Esophagus squamous epithelium (tissue), 5 donors: ENCODE measurements at regions not wholly inside any gene's neighbourhood (a gene's known extent, or its start where the extent isn't known, plus 50 kb on each side); places are given as distances from the start of the nearest gene placed in this dataset.

Source experiments
- DNase-seq: peaks from one replicate; lab custom pipeline; 2025; lab: John Stamatoyannopoulos, UW
- H3K27ac ChIP-seq, 4 donors: fragments of 200-600 bp; sonication (generic); one replicate each; pipeline ENCODE4 v1.5.1; 2016 to 2019; ENCODE audit warnings: mild to moderate bottlenecking in 1 of 4
- H3K27me3 ChIP-seq, 4 donors: fragments of 200-600 bp; sonication (generic); 1 replicate in 3 of 4; 2 replicates in 1 of 4; pipeline versions ENCODE4 v1.5.1 to v1.6.0; 2017 to 2021; ENCODE audit warnings: antibody characterized with exemption in 1 of 4
- H3K36me3 ChIP-seq, 3 donors: fragments of 200-600 bp; sonication (generic); one replicate each; pipeline ENCODE4 v1.5.1; 2016 to 2019
- H3K4me1 ChIP-seq, 3 donors: fragments of 200-600 bp; sonication (generic); one replicate each; pipeline ENCODE4 v1.5.1; 2017 to 2019
- H3K4me3 ChIP-seq, 4 donors: fragments of 200-600 bp; sonication (generic); 1 replicate in 3 of 4; 2 replicates in 1 of 4; pipeline ENCODE4 v1.5.1; 2016 to 2019; ENCODE audit warnings: mild to moderate bottlenecking in 2 of 4, moderate library complexity in 1 of 4
- H3K9me3 ChIP-seq, 3 donors: fragments of 200-600 bp; sonication (generic); one replicate each; pipeline ENCODE4 v1.5.1; 2016 to 2019
- CTCF ChIP-seq, 6 experiments: fragments of 450-650 bp in 4 of 6; fragments of 200-600 bp in 2 of 6; sonication (generic) in 2 of 6; IDR thresholded peaks; one replicate each; pipeline ENCODE4 v1.5.1; 2016 to 2019; ENCODE audit warnings: antibody characterized with exemption in 6 of 6, mild to moderate bottlenecking in 4 of 6, moderate library complexity in 4 of 6
- POLR2A ChIP-seq, 4 donors: fragments of 450-650 bp; IDR thresholded peaks; one replicate each; pipeline ENCODE4 v1.6.1; 2017; ENCODE audit warnings: antibody characterized with exemption in 4 of 4, mild to moderate bottlenecking in 4 of 4, moderate library complexity in 3 of 4
- WGBS, 2 donors: methylation state at CpG; one replicate each; pipeline ENCODE4 v1.1.5; 2018; 5-methylcytosine and 5-hydroxymethylcytosine counted together
- intact Hi-C: fragments of 100-400 bp; cut with DNase I; formaldehyde crosslinking; loops from one replicate; pipeline ENCODE4 v1.15.0; 2022
- donor health status: DM: yes; HTN: yes; CAD: no.

GRCh38 chr1:5478961-5479360 lies 513.3 kb downstream of the NPHP4 start:
- 76 to 81% methylated on average over 8 to 9 of the region's 9 CpGs for WGBS, 2 donors
- Histone ChIP-seq H3K4me1 (no peaks in the 10 kb centered on the region), H3K36me3 (no peaks in the 10 kb centered on the region), H3K4me3 (no peak overlapping the region), H3K27ac (no peak overlapping the region), H3K9me3 (no peaks in the 10 kb centered on the region), H3K27me3 (peaks cover 0 to 91% (median 0%) of the 10 kb centered on the region in 4 donors)
- intact Hi-C loops: no loop called here
- DNase-seq: no peak
- TF ChIP-seq POLR2A (IDR thresholded peaks at IDR 0.05) (no peak), CTCF (IDR thresholded peaks at IDR 0.05) (no peak)

- Histone ChIP-seq H3K27ac (no peak overlapping the region), H3K36me3 (no peaks in the 10 kb centered on the region), H3K9me3 (no peaks in the 10 kb centered on the region), H3K4me3 (no peak overlapping the region), H3K4me1 (no peaks in the 10 kb centered on the region), H3K27me3 (peaks cover 0 to 90% (median 0%) of the 10 kb centered on the region in 4 donors)
- 60 to 90% methylated on average over 2 to 6 of the region's 6 CpGs for WGBS, 2 donors
- TF ChIP-seq CTCF (IDR thresholded peaks at IDR 0.05) (no peak), POLR2A (IDR thresholded peaks at IDR 0.05) (no peak)
- no peak for DNase-seq
- intact Hi-C loops: no loop called here
These were observed 514.0 kb downstream of the NPHP4 start for GRCh38 chr1:5478156-5478695.

GRCh38 chr1:5477716-5478115 lies 514.5 kb downstream of the NPHP4 start:
- TF ChIP-seq POLR2A (IDR thresholded peaks at IDR 0.05) (no peak), CTCF (IDR thresholded peaks at IDR 0.05) (no peak)
- H3K4me1 ChIP-seq: no peaks in the 10 kb centered on the region
- no peaks in the 10 kb centered on the region for H3K9me3 ChIP-seq
- H3K27ac ChIP-seq: no peak overlapping the region
- no peak for DNase-seq
- no peaks in the 10 kb centered on the region for H3K36me3 ChIP-seq
- H3K27me3 ChIP-seq: peaks cover 0 to 90% (median 0%) of the 10 kb centered on the region in 4 donors
- intact Hi-C loops: no loop called here
- 32 to 36% methylated on average over 10 to 11 of the region's 11 CpGs for WGBS, 2 donors
- H3K4me3 ChIP-seq: no peak overlapping the region

- 81 to 84% methylated on average over 5 of the region's 5 CpGs for WGBS, 2 donors
- H3K36me3 ChIP-seq: no peaks in the 10 kb centered on the region
- intact Hi-C loops: no loop called here
- TF ChIP-seq POLR2A (IDR thresholded peaks at IDR 0.05): no peak
- no peak for TF ChIP-seq CTCF (IDR thresholded peaks at IDR 0.05)
- H3K4me3 ChIP-seq: no peak overlapping the region
- DNase-seq: no peak
- H3K27ac ChIP-seq: no peak overlapping the region
- no peaks in the 10 kb centered on the region for H3K9me3 ChIP-seq
- H3K4me1 ChIP-seq: no peaks in the 10 kb centered on the region
- H3K27me3 ChIP-seq: peaks cover 0 to 79% (median 0%) of the 10 kb centered on the region in 4 donors
These were observed 516.7 kb downstream of the NPHP4 start for GRCh38 chr1:5475572-5475971.

- intact Hi-C loops: no loop called here
- no peak overlapping the region for H3K4me3 ChIP-seq
- no peak for DNase-seq
- H3K36me3 ChIP-seq: no peaks in the 10 kb centered on the region
- H3K27me3 ChIP-seq: peaks cover 0 to 62% (median 0%) of the 10 kb centered on the region in 4 donors
- H3K4me1 ChIP-seq: no peaks in the 10 kb centered on the region
- 70 to 90% methylated on average over 6 to 9 of the region's 12 CpGs for WGBS, 2 donors
- TF ChIP-seq CTCF (IDR thresholded peaks at IDR 0.05): no peak
- TF ChIP-seq POLR2A (IDR thresholded peaks at IDR 0.05): no peak
- no peaks in the 10 kb centered on the region for H3K9me3 ChIP-seq
- H3K27ac ChIP-seq: no peak overlapping the region
These were observed 519.0 kb downstream of the NPHP4 start for GRCh38 chr1:5473268-5473667.
